ENCODE measurements at regions not wholly inside any gene's neighbourhood (a gene's known extent, or its start where the extent isn't known, plus 50 kb on each side); places are given as distances from the start of the nearest gene placed in this dataset.

GRCh38 chr12:69065775-69066174, 132.8 kb upstream of the CPM start:
- Histone ChIP-seq H3K4me3 (replicated peaks in 1 of 3; ENCODE audit: low read depth in 2 of 3, low read length in 3 of 3) (no peak overlapping the region), H3K27ac (ENCODE audit: low read depth in 1 of 2, low read length in 2 of 2) (no peak overlapping the region), H4K20me1 (ENCODE audit: insufficient read depth, low read length) (no peaks in the 10 kb centered on the region), H3K9ac (ENCODE audit: insufficient read depth, low read length, poor library complexity, severe bottlenecking) (no peak overlapping the region), H2AFZ (ENCODE audit: insufficient read depth, low read depth, low read length, poor library complexity, severe bottlenecking) (no peak overlapping the region), H3K4me1 (ENCODE audit: control insufficient read depth in 1 of 2, insufficient read depth in 2 of 2, low read length in 2 of 2) (no peaks in the 10 kb centered on the region), H3K9me3 (replicated peaks in 1 of 2; ENCODE audit: control insufficient read depth in 1 of 2, insufficient read depth in 1 of 2, low read length in 2 of 2) (no peaks in the 10 kb centered on the region), H3K4me2 (replicated peaks; ENCODE audit: extremely low read depth, low read length, poor library complexity, severe bottlenecking) (no peak overlapping the region), H3K36me3 (replicated peaks in 1 of 2; ENCODE audit: control insufficient read depth in 1 of 2, insufficient read depth in 2 of 2, low read length in 2 of 2) (no peaks in the 10 kb centered on the region), H3K79me2 (ENCODE audit: insufficient read depth, low read length) (no peaks in the 10 kb centered on the region), H3K27me3 (ENCODE audit: control insufficient read depth in 2 of 2, insufficient read depth in 2 of 2, low read length in 2 of 2) (no peaks in the 10 kb centered on the region)
- no peaks in the 10 kb centered on the region for H3K36me3 Mint-ChIP-seq
- H3K27ac Mint-ChIP-seq: no peak overlapping the region
- 100% methylated on average over 1 of the region's 5 CpGs for WGBS (ENCODE audit: insufficient coverage)
- TF ChIP-seq CTCF (IDR thresholded peaks at IDR 0.05): no peak
- intact Hi-C loops (cut with micrococcal nuclease): loop anchor here (10.0 kb wide), 1 partner anchor 131 kb away; the partner anchor contains the start of gene CPM (in 2 of the 2)
- no peak overlapping the region for H3K4me3 Mint-ChIP-seq
- peaks cover 0 to 2% (median 0%) of the 10 kb centered on the region in 3 donors for H3K27me3 Mint-ChIP-seq (ENCODE audit: low read depth in 3 of 3)
- DNase-seq: no peak
- peaks cover 14% of the 10 kb centered on the region for H3K4me1 Mint-ChIP-seq
- H3K9me3 Mint-ChIP-seq: no peaks in the 10 kb centered on the region

GRCh38 chr12:69066492-69067373, 133.8 kb upstream of the CPM start:
- no peak for TF ChIP-seq CTCF (IDR thresholded peaks at IDR 0.05)
- intact Hi-C loops (cut with micrococcal nuclease): loop anchor here (10.0 kb wide), 1 partner anchor 132 kb away; the partner anchor contains the start of gene CPM (in 2 of the 2)
- H3K9me3 ChIP-seq (replicated peaks in 1 of 2; ENCODE audit: control insufficient read depth in 1 of 2, insufficient read depth in 1 of 2, low read length in 2 of 2): no peaks in the 10 kb centered on the region
- H3K4me1 ChIP-seq (ENCODE audit: control insufficient read depth in 1 of 2, insufficient read depth in 2 of 2, low read length in 2 of 2): no peaks in the 10 kb centered on the region
- H3K4me2 ChIP-seq (replicated peaks; ENCODE audit: extremely low read depth, low read length, poor library complexity, severe bottlenecking): no peak overlapping the region
- Mint-ChIP-seq H3K27me3 (ENCODE audit: low read depth in 3 of 3) (peaks cover 0 to 2% (median 0%) of the 10 kb centered on the region in 3 donors), H3K36me3 (no peaks in the 10 kb centered on the region), H3K4me3 (no peak overlapping the region), H3K4me1 (peaks cover 9% of the 10 kb centered on the region), H3K9me3 (no peaks in the 10 kb centered on the region), H3K27ac (peak overlapping the region in 2 of 7 donors; percentile 36 to 43)
- no peaks in the 10 kb centered on the region for H4K20me1 ChIP-seq (ENCODE audit: insufficient read depth, low read length)
- WGBS (ENCODE audit: insufficient coverage): 100% methylated on average over 4 of the region's 6 CpGs
- no peaks in the 10 kb centered on the region for H3K27me3 ChIP-seq (ENCODE audit: control insufficient read depth in 2 of 2, insufficient read depth in 2 of 2, low read length in 2 of 2)
- no peaks in the 10 kb centered on the region for H3K36me3 ChIP-seq (replicated peaks in 1 of 2; ENCODE audit: control insufficient read depth in 1 of 2, insufficient read depth in 2 of 2, low read length in 2 of 2)
- no peak overlapping the region for H3K4me3 ChIP-seq (replicated peaks in 1 of 3; ENCODE audit: low read depth in 2 of 3, low read length in 3 of 3)
- no peak overlapping the region for H2AFZ ChIP-seq (ENCODE audit: insufficient read depth, low read depth, low read length, poor library complexity, severe bottlenecking)
- H3K79me2 ChIP-seq (ENCODE audit: insufficient read depth, low read length): no peaks in the 10 kb centered on the region
- DNase-seq: no peak
- no peak overlapping the region for H3K27ac ChIP-seq (ENCODE audit: low read depth in 1 of 2, low read length in 2 of 2)
- no peak overlapping the region for H3K9ac ChIP-seq (ENCODE audit: insufficient read depth, low read length, poor library complexity, severe bottlenecking)

Measured in CD14-positive monocyte (primary cell).